ENCODE measurements at regions not wholly inside any gene's neighbourhood (a gene's known extent, or its start where the extent isn't known, plus 50 kb on each side); places are given as distances from the start of the nearest gene placed in this dataset.

DNA sequence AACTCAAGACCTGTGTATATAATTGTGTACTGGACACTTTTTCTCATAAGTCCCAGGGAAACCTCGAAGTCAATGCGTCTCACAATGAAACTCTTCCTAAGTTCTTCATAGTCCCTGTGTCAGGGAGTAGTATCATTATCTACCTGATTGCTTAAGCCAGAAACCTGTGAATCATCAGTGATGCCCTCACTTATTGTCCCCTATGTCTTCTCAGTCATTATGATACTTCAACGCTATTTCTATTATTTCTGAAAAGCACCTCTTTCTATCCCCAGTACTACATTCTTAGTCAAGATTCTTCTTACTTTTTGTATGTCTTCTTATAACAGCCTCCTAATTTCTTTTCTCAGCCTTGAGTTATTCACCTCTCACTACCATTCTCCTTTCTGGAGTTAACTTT, 94.3 kb downstream of the OTUD1 start:
- TF ChIP-seq POLR2A (IDR thresholded peaks at IDR 0.05) (no peak), POLR2AphosphoS5 (IDR thresholded peaks at IDR 0.05) (no peak), EP300 (IDR thresholded peaks at IDR 0.05) (no peak)
- TF ChIP-seq, protein P1, sequence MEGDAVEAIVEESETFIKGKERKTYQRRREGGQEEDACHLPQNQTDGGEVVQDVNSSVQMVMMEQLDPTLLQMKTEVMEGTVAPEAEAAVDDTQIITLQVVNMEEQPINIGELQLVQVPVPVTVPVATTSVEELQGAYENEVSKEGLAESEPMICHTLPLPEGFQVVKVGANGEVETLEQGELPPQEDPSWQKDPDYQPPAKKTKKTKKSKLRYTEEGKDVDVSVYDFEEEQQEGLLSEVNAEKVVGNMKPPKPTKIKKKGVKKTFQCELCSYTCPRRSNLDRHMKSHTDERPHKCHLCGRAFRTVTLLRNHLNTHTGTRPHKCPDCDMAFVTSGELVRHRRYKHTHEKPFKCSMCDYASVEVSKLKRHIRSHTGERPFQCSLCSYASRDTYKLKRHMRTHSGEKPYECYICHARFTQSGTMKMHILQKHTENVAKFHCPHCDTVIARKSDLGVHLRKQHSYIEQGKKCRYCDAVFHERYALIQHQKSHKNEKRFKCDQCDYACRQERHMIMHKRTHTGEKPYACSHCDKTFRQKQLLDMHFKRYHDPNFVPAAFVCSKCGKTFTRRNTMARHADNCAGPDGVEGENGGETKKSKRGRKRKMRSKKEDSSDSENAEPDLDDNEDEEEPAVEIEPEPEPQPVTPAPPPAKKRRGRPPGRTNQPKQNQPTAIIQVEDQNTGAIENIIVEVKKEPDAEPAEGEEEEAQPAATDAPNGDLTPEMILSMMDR (IDR thresholded peaks at IDR 0.05), result no peak

All from sigmoid colon (tissue), 4 donors.